ENCODE measurements at regions not wholly inside any gene's neighbourhood (a gene's known extent, or its start where the extent isn't known, plus 50 kb on each side); places are given as distances from the start of the nearest gene placed in this dataset.
"Not testable (repeated sequence)": the region's sequence is repeated elsewhere in the genome, so short reads cannot be mapped to it uniquely, and the experiment has no call there.

DNA sequence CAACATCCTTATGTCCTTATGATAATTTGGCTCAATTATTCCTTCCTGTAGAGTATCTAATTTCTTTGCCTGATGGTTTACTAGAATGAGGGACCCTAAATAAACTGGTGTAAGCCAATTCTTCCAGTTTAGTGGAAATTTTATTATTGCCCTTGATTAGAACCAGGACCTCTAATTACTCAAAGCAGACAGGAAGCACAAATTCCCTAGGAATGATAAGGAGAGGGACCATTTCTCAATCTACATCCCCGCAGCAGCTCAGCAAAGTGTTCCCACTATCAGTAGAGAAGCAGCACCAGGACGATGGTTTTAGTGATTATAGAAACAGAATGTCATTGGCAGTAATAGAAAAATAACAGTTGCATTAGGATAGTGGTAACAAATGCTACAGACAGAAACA, 97.1 kb downstream of the PLPPR4 start:
- DNase-seq (ENCODE audit: low spot score) (no peak), ATAC-seq (no peak)
- intact Hi-C loops (cut with DNase I) = no loop called here

DNA sequence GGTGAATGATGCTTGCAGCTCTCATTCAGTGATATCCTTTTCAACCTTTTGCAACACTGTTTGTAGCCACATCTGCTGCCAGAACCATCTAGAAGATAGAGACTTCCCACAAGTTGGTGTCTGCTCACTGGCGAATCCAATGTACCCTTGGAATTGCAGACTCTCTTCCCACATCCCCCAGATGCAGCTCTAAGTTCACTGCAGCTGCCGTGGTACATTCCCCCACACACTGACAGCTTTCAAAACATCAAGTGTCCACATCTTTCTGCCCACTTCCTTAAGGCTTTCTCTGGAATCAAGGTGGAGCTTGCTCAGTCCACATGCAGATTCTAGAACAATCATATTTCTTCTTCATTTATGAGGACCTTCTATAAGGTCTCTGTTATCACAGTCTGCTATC, 99.2 kb downstream of the PLPPR4 start:
- intact Hi-C loops (cut with DNase I) = no loop called here
- ATAC-seq (no peak), DNase-seq (ENCODE audit: low spot score) (no peak)

DNA sequence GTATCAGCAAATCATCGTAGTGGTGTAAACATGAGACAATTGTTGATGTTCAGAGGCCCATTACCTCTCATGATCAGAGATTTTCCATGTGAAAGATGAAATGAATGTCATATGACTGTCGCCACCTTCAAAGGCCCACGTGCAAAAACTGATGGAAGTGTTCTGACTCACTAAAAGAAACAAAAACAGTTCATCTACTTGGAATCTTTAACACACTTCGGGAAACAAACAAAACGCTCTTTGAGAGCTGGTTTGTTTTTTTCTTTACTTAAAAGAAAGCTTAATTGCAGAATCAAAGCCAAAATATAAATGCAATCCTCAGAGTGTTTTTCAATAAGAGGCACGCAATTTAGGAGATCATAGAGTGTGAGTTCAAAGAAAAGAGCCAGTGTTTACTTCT, 100.8 kb downstream of the PLPPR4 start:
- ATAC-seq (no peak), DNase-seq (ENCODE audit: low spot score) (no peak)
- intact Hi-C loops (cut with DNase I) = no loop called here

DNA sequence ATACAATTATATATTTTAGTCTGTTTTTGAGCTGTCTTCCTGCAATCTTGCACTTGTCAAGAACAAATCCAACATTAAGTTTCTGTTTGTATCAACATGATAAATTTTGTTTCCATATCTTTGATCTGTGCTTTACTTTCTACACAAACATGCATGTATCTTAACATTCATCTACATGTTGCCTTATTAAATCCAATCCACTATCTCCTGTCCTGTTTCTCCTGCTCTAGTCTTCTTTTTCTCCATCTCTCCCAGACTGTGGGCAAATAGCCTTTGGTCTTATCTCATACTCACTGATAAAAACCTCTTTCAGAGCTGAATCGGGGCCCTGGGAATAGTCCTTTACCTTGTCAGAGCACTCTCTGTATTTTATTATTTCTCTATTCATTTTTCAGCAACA, 101.3 kb downstream of the PLPPR4 start:
- no peak for ATAC-seq
- DNase-seq (ENCODE audit: low spot score) = no peak
- intact Hi-C loops (cut with DNase I) = no loop called here

DNA sequence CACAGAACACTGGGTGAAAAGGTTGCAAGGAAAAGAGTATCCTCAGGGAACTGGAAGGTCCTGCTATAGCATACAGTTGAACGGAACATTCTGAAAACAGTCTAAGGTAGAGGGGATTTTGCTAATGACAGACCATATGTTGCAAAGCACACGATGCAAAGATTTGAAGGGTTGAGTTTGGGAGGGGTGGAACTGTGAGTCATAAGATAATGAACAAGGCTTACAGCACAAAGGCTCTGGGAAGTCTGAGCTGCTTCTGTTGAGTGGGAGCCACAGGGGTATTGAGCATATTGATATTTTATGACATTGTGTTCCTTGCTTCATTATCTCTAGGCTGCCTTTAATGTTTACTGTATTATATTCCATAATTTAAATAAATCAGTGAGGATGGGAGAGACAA, 104.9 kb downstream of the PLPPR4 start:
- ATAC-seq (no peak), DNase-seq (ENCODE audit: low spot score) (no peak)
- intact Hi-C loops (cut with DNase I) = no loop called here

DNA sequence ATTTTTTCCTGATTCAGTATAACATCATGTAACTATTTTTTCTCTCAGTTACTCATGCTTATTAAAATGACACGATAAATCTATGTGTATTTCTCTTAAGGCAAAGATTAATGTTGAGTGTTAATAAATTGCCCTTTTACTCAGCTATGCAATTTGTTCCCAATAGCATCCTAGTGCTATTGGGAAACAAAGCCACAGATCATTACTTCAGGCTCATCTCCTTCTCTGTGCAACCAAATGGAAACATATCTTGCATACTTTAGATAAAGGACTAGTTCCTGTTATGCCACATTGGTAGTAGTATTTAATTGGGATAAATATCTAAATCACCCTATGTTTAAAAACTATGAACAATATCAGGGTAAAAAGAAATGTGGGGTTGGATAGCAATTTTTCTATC, 106.2 kb downstream of the PLPPR4 start:
- DNase-seq (ENCODE audit: low spot score) (no peak), ATAC-seq (no peak)
- intact Hi-C loops (cut with DNase I) = no loop called here

DNA sequence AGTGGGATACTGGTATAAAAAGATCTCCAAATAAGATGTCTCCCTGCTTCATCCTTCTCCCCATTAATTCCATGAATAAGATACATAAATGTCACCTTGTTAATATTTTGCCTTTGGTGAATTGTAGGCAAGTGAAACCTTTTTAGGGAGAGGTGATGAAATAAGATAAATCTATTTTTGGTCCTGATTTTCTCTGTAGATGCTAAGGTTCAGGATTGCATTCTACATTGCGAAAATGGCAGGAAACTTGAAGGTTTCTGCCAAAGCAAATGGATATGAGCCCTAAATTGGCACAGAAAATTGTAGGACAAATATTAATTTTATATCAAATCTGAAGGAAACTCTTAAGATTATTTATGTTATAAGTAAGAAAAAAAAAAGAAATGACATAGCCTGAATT, 107.1 kb downstream of the PLPPR4 start:
- DNase-seq (ENCODE audit: low spot score) (no peak), ATAC-seq (no peak)
- intact Hi-C loops (cut with DNase I) = no loop called here

DNA sequence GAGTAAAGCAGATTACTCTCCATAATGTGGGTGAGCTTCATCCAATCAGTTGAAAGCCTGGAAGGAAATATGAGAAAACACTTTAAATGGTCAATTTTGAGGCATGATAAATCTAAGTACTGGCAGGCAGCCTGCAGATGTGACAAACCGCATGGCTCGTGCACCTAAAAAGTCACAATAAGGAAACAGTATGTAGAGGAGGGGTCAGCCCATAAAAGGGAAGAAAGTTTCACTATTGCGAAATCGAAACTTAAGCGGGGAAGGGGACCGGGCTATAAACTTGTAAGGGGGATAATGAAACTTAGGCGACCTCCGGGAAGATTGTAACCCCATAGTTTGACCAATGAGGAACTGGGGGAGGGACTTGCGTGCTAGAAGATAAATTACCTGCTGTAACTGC, 109.8 kb downstream of the PLPPR4 start:
- DNase-seq (ENCODE audit: low spot score) (no peak), ATAC-seq (no peak)
- intact Hi-C loops (cut with DNase I) = no loop called here

DNA sequence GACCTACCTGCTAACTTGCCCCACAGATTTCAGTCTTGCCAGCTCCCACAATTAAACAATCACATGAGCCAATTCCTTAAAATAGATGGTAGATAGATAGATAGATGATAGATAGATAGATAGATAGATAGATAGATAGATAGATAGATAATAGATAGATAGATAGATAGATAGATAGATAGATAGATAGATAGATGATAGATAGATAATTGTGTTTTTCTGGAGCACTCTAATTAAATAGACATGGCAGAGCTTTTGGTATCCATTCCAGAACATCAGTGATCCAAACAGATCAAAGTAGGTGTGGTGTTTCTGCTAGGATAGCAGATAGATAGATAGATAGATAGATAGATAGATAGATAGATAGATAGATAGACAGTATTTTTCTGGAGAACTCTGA, 110.4 kb downstream of the PLPPR4 start:
- ATAC-seq; intact Hi-C loops (cut with DNase I): not testable (repeated sequence)

DNA sequence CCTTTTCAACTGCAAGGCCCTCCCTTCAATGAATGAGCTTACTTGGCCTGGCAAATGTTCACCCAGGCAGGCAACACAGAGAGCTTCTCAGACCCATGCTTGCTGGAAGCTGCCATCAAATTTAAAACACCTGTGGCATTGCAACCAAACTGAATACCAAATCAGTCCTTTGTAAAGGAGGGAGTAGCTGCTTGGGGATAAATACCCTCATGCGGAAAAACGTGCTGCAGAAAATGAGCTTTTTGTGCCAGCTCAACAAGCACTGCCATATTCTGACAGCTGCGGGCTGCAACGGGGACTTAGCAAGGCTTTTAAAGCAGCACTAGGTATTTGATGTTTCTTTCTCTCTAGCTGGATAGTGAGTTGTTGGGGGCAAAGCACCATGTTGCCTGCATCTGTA, 119.7 kb downstream of the PLPPR4 start:
- intact Hi-C loops (cut with DNase I) = no loop called here
- no peak for DNase-seq (ENCODE audit: low spot score)
- ATAC-seq = no peak

More for the DNA sequence above, 110.4 kb downstream of the PLPPR4 start:
- not testable (repeated sequence) for DNase-seq (ENCODE audit: low spot score)

DNA sequence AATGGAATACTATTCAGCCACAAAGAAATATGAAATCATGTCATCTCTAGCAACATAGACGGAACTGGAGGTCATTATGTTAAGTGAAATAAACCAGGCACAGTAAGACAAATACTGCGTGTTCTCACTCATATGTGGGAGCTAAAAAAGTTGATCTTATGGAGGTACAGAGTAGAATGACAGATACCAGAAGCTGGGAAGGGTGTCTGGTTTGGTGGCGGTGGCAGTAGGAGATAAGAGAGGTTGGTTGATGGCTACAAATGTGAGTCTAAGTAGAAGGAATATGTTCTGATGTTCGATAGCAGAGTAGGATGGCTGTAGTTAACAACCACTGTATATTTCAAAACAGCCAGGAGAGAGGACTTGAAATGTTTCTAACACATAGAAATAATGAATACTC, 121.6 kb downstream of the PLPPR4 start:
- no peak for ATAC-seq

DNA sequence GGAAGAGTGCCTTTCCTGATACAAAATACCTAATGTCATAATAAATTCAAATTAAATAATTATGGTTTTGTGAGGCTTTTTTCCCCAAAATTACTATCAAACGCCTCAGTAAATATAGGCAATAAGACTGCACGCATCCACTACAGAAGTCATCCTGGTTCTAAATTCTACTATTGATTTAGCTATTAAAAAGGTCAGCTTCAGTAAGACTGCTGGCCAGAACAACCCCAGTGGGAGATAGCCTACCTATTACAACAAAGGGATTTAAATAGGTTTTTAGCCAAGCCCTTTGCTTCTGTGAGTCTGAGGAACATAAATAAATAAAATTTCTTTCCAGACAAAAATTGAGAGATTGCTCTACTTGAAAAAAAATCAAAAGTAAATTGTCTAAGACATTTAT, 132.1 kb downstream of the PLPPR4 start:
- DNase-seq (ENCODE audit: low spot score) = no peak
- no peak for ATAC-seq
- intact Hi-C loops (cut with DNase I) = no loop called here

More for the DNA sequence above, 121.6 kb downstream of the PLPPR4 start:
- DNase-seq (ENCODE audit: low spot score) = no peak
- intact Hi-C loops (cut with DNase I) = no loop called here

DNA sequence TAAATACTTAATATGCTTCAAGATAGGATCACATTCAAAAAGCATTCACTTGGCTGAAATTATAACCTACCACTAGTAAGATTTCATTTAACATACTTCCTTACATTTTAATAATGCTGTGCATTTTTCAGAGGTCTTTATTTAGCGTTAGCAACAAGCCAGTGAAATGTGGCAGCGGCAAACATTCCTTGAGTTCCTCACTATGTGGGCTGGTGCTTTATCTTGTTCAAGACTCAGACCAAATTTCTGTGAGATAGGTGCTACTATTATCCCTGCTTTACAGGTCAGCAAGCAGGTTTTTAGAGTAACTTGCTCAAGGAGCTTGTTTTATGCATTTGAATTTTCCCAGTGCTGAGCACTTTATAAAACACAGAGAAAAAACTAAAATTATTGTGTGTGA, 132.7 kb downstream of the PLPPR4 start:
- ATAC-seq = no peak
- intact Hi-C loops (cut with DNase I) = no loop called here
- DNase-seq (ENCODE audit: low spot score) = no peak

DNA sequence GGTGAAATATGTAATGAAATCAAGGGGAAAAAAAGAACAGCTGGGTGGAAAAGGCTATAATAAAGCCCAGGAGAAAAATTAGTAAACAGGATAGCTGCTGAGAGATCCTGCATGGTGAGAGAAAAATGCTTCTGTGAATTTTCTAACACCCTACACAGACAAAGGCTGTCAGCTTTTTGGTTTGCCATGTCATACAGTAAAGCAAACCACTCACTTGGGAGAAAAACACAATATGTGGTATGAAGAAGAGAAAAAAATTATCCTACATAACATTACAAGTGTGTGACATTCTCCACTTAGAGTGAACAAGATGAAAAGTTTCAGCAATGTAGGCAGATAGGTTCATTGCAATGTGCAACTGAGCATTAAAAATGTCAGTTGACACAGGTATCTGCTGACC, 133.6 kb downstream of the PLPPR4 start:
- DNase-seq (ENCODE audit: low spot score) (no peak), ATAC-seq (no peak)
- intact Hi-C loops (cut with DNase I) = no loop called here

DNA sequence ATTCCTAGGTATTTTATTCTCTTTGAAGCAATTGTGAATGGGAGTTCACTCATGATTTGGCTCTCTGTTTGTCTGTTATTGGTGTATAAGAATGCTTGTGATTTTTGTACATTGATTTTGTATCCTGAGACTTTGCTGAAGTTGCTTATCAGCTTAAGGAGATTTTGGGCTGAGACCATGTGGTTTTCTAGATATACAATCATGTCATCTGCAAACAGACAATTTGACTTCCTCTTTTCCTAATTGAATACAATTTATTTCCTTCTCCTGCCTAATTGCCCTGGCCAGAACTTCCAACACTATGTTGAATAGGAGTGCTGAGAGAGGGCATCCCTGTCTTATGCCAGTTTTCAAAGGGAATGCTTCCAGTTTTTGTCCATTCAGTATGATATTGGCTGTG, 137.3 kb downstream of the PLPPR4 start:
- DNase-seq (ENCODE audit: low spot score); ATAC-seq; intact Hi-C loops (cut with DNase I): not testable (repeated sequence)

DNA sequence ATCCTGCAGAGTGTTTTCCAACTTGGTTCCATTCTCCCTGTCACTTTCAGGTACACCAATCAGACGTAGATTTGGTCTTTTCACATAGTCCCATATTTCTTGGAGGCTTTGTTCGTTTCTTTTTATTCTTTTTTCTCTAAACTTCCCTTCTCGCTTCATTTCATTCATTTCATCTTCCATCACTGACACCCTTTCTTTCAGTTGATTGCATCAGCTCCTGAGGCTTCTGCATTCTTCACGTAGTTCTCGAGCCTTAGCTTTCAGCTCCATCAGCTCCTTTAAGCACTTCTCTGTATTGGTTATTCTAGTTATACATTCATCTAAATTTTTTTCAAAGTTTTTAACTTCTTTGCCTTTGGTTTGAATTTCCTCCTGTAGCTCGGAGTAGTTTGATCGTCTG, 140.1 kb downstream of the PLPPR4 start:
- DNase-seq (ENCODE audit: low spot score); intact Hi-C loops (cut with DNase I); ATAC-seq: not testable (repeated sequence)

DNA sequence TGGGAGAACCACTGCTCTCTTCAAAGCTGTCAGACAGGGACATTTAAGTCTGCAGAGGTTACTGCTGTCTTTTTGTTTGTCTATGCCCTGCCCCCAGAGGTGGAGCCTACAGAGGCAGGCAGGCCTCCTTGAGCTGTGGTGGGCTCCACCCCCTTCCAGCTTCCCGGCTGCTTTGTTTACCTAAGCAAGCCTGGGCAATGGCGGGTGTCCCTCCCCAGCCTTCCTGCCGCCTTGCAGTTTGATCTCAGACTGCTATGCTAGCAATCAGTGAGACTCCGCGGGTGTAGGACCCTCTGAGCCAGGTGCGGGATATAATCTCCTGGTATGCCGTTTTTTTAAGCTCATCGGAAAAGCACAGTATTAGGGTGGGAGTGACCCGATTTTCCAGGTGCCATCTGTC, 141.0 kb downstream of the PLPPR4 start:
- ATAC-seq; intact Hi-C loops (cut with DNase I); DNase-seq (ENCODE audit: low spot score): not testable (repeated sequence)

DNA sequence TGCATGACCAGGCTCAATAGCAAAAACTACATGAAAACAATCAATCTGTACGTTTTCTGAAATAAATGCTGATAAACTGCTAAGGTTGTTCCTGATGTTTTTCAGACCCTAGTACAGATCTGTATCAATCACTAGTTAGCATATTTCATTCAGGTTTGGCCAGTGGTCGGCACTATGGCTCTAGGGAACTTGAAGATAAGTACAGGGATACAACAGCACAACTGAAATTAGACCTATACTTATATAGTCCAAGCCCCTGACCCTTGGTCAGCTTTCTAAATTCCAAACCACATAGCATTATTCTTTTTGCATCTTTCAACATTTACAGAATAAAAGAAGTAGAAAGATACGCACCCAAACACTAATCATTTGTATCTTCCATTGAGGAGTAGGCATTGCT, 142.7 kb downstream of the PLPPR4 start:
- ATAC-seq (no peak), DNase-seq (ENCODE audit: low spot score) (no peak)
- intact Hi-C loops (cut with DNase I) = no loop called here

DNA sequence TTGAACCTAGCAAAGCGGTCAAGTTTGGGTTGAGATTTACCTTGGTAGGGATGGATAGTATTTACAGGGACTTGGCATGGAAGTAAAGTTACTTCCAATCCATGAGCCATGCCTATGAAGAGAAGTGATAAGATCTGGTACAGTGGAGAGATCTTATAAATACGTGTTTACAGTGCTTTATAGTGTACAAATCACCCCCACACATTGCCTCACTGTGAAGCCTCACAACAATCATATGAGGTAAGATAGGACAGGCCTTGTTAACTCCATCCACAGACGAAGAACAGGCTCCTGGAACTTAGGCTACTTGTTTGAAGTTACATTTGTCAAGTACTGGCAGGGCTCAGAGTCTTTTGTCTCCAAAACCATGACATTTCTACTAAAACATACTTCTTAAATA, 159.8 kb downstream of the PLPPR4 start:
- no peak for ATAC-seq
- intact Hi-C loops (cut with DNase I) = loop anchor here (5.0 kb wide), 1 partner anchor 893 kb away; no protein-coding TSS in a partner anchor

DNA sequence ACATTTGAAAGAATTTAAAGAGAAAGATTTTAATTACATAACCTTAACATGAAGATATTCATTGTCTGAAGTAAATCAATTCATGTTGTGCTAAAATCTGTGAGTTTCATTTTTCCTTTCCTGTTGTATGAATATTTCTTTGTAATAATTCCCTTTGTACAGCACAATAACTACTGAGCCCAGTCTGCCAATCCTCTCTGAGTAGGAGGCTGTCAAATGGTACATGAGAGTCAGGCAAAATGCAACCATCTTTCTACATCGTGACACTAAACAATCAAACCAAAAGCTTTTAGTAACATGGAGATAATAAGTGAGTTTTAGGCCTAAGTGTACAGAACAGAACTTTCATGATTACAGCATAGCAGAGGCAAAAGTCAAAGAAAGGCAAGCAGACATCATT, 165.5 kb downstream of the PLPPR4 start:
- ATAC-seq (no peak), DNase-seq (ENCODE audit: low spot score) (no peak)
- intact Hi-C loops (cut with DNase I) = no loop called here

More for the DNA sequence above, 159.8 kb downstream of the PLPPR4 start:
- DNase-seq (ENCODE audit: low spot score) = no peak

DNA sequence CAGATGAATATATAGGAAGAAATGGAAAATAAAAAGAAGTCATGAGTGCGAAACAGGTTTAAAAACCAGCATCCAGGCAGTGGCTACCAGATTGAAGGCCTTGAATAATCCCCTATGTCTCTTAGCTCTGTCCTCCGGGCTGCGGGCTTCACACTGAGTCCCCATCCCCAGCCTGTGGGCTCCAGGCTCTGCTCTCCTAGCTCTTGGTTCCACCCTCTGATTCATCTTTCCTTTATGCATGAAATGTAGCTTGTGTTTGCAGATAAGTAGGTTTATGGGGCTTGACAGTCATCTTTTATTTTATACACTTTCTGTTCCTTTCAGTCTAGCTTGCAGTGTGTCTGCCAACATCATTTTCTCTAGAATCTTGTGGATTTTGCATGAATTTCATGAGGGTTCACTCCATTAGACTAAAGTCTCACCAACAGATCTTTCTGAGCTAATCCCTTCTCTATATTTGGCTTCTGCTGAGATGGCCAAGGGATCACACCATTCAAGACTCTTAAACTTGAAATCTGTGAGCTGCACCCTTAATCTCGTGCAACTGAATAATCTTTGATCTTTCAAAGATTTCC, 174.5 kb downstream of the PLPPR4 start:
- ATAC-seq = no peak
- DNase-seq (ENCODE audit: low spot score) = no peak
- intact Hi-C loops (cut with DNase I) = no loop called here
